Activated naive CD4-positive, alpha-beta T cell treated with anti-CD3 and anti-CD28 coated beads, Interleukin-2, amount 50 U/mL, for 24 hours (primary cell): ENCODE measurements at regions not wholly inside any gene's neighbourhood (a gene's known extent, or its start where the extent isn't known, plus 50 kb on each side); places are given as distances from the start of the nearest gene placed in this dataset.

Experiments
- H3K27ac Mint-ChIP-seq: one replicate; pipeline ENCODE4 v1.8.0; 2021; ENCODE audit warnings: mild to moderate bottlenecking, mixed read lengths
- H3K27me3 Mint-ChIP-seq: one replicate; pipeline ENCODE4 v1.8.0; 2021; ENCODE audit warnings: mixed read lengths
- H3K36me3 Mint-ChIP-seq: one replicate; pipeline ENCODE4 v1.8.0; 2021; ENCODE audit warnings: mixed read lengths
- H3K4me1 Mint-ChIP-seq: one replicate; pipeline ENCODE4 v1.8.0; 2021; ENCODE audit warnings: mixed read lengths
- H3K4me3 Mint-ChIP-seq: one replicate; pipeline ENCODE4 v1.8.0; 2021; ENCODE audit warnings: mild to moderate bottlenecking, mixed read lengths
- H3K9me3 Mint-ChIP-seq: one replicate; pipeline ENCODE4 v1.8.0; 2021; ENCODE audit warnings: mixed read lengths

GRCh38 chr10:131743190-131744151, 157.3 kb upstream of the PPP2R2D start:
- Mint-ChIP-seq H3K36me3 (no peaks in the 10 kb centered on the region), H3K27me3 (peaks cover 18% of the 10 kb centered on the region), H3K4me3 (no peak overlapping the region), H3K4me1 (peaks cover 5% of the 10 kb centered on the region), H3K9me3 (no peaks in the 10 kb centered on the region), H3K27ac (no peak overlapping the region)

GRCh38 chr10:131744346-131744745, 156.5 kb upstream of the PPP2R2D start:
- H3K4me1 Mint-ChIP-seq = peaks cover 5% of the 10 kb centered on the region
- H3K9me3 Mint-ChIP-seq = no peaks in the 10 kb centered on the region
- H3K4me3 Mint-ChIP-seq = no peak overlapping the region
- no peaks in the 10 kb centered on the region for H3K36me3 Mint-ChIP-seq
- peaks cover 20% of the 10 kb centered on the region for H3K27me3 Mint-ChIP-seq
- no peak overlapping the region for H3K27ac Mint-ChIP-seq

GRCh38 chr10:131745591-131745990, 155.2 kb upstream of the PPP2R2D start:
- H3K4me3 Mint-ChIP-seq = no peak overlapping the region
- no peaks in the 10 kb centered on the region for H3K36me3 Mint-ChIP-seq
- peaks cover 5% of the 10 kb centered on the region for H3K4me1 Mint-ChIP-seq
- no peaks in the 10 kb centered on the region for H3K9me3 Mint-ChIP-seq
- peaks cover 17% of the 10 kb centered on the region for H3K27me3 Mint-ChIP-seq
- no peak overlapping the region for H3K27ac Mint-ChIP-seq

- Mint-ChIP-seq H3K4me3 (no peak overlapping the region), H3K27me3 (peaks cover 17% of the 10 kb centered on the region), H3K36me3 (no peaks in the 10 kb centered on the region), H3K27ac (no peak overlapping the region), H3K9me3 (no peaks in the 10 kb centered on the region), H3K4me1 (peaks cover 5% of the 10 kb centered on the region)
Observed at GRCh38 chr10:131746241-131746711, 154.5 kb upstream of the PPP2R2D start.

GRCh38 chr10:131746785-131747184, 154.0 kb upstream of the PPP2R2D start:
- Mint-ChIP-seq H3K9me3 (no peaks in the 10 kb centered on the region), H3K4me1 (peaks cover 5% of the 10 kb centered on the region), H3K27ac (no peak overlapping the region), H3K27me3 (peaks cover 17% of the 10 kb centered on the region), H3K4me3 (no peak overlapping the region), H3K36me3 (no peaks in the 10 kb centered on the region)

GRCh38 chr10:131747251-131747650, 153.6 kb upstream of the PPP2R2D start:
- Mint-ChIP-seq H3K36me3 (no peaks in the 10 kb centered on the region), H3K4me3 (no peak overlapping the region), H3K27ac (no peak overlapping the region), H3K9me3 (no peaks in the 10 kb centered on the region), H3K27me3 (peaks cover 17% of the 10 kb centered on the region), H3K4me1 (peaks cover 5% of the 10 kb centered on the region)

GRCh38 chr10:131747791-131748190, 153.0 kb upstream of the PPP2R2D start:
- H3K4me3 Mint-ChIP-seq = no peak overlapping the region
- H3K27ac Mint-ChIP-seq = no peak overlapping the region
- H3K4me1 Mint-ChIP-seq = peaks cover 5% of the 10 kb centered on the region
- no peaks in the 10 kb centered on the region for H3K9me3 Mint-ChIP-seq
- H3K27me3 Mint-ChIP-seq = peaks cover 17% of the 10 kb centered on the region
- H3K36me3 Mint-ChIP-seq = no peaks in the 10 kb centered on the region

GRCh38 chr10:131748191-131748590, 152.6 kb upstream of the PPP2R2D start:
- peaks cover 17% of the 10 kb centered on the region for H3K27me3 Mint-ChIP-seq
- H3K4me1 Mint-ChIP-seq = peaks cover 5% of the 10 kb centered on the region
- H3K27ac Mint-ChIP-seq = no peak overlapping the region
- H3K9me3 Mint-ChIP-seq = no peaks in the 10 kb centered on the region
- H3K36me3 Mint-ChIP-seq = no peaks in the 10 kb centered on the region
- no peak overlapping the region for H3K4me3 Mint-ChIP-seq

GRCh38 chr10:131748831-131749766, 151.7 kb upstream of the PPP2R2D start:
- peaks cover 2% of the 10 kb centered on the region for H3K4me1 Mint-ChIP-seq
- no peaks in the 10 kb centered on the region for H3K36me3 Mint-ChIP-seq
- no peaks in the 10 kb centered on the region for H3K9me3 Mint-ChIP-seq
- no peak overlapping the region for H3K27ac Mint-ChIP-seq
- H3K27me3 Mint-ChIP-seq = peaks cover 14% of the 10 kb centered on the region
- H3K4me3 Mint-ChIP-seq = no peak overlapping the region

GRCh38 chr10:131749767-131750142, 151.1 kb upstream of the PPP2R2D start:
- Mint-ChIP-seq H3K9me3 (no peaks in the 10 kb centered on the region), H3K27ac (no peak overlapping the region), H3K36me3 (no peaks in the 10 kb centered on the region), H3K4me1 (no peaks in the 10 kb centered on the region), H3K27me3 (peaks cover 11% of the 10 kb centered on the region), H3K4me3 (no peak overlapping the region)

- no peak overlapping the region for H3K27ac Mint-ChIP-seq
- H3K4me3 Mint-ChIP-seq = no peak overlapping the region
- H3K9me3 Mint-ChIP-seq = no peaks in the 10 kb centered on the region
- H3K36me3 Mint-ChIP-seq = no peaks in the 10 kb centered on the region
- peaks cover 7% of the 10 kb centered on the region for H3K27me3 Mint-ChIP-seq
- H3K4me1 Mint-ChIP-seq = no peaks in the 10 kb centered on the region
Observed at GRCh38 chr10:131750171-131750895, 150.5 kb upstream of the PPP2R2D start.

GRCh38 chr10:131750973-131751826, 149.6 kb upstream of the PPP2R2D start:
- peaks cover 7% of the 10 kb centered on the region for H3K27me3 Mint-ChIP-seq
- no peak overlapping the region for H3K4me3 Mint-ChIP-seq
- H3K4me1 Mint-ChIP-seq = no peaks in the 10 kb centered on the region
- no peaks in the 10 kb centered on the region for H3K36me3 Mint-ChIP-seq
- no peak overlapping the region for H3K27ac Mint-ChIP-seq
- H3K9me3 Mint-ChIP-seq = no peaks in the 10 kb centered on the region

GRCh38 chr10:131751827-131752775, 148.7 kb upstream of the PPP2R2D start:
- Mint-ChIP-seq H3K36me3 (no peaks in the 10 kb centered on the region), H3K27me3 (peaks cover 7% of the 10 kb centered on the region), H3K4me1 (no peaks in the 10 kb centered on the region), H3K27ac (no peak overlapping the region), H3K9me3 (no peaks in the 10 kb centered on the region), H3K4me3 (no peak overlapping the region)

GRCh38 chr10:131753336-131753735, 147.5 kb upstream of the PPP2R2D start:
- Mint-ChIP-seq H3K4me1 (no peaks in the 10 kb centered on the region), H3K27ac (no peak overlapping the region), H3K36me3 (no peaks in the 10 kb centered on the region), H3K4me3 (no peak overlapping the region), H3K27me3 (peaks cover 5% of the 10 kb centered on the region), H3K9me3 (no peaks in the 10 kb centered on the region)
